D721Med (cell line): ENCODE measurements at regions not wholly inside any gene's neighbourhood (a gene's known extent, or its start where the extent isn't known, plus 50 kb on each side); places are given as distances from the start of the nearest gene placed in this dataset.

ENCODE experiments used
- DNase-seq: peaks from one replicate; pipeline ENCODE4 v3.0.0; 2011; ENCODE audit warnings: low spot score; ENCODE audit not compliant: insufficient read length
- FAIRE-seq: peaks from 2 replicates; lab custom pipeline; 2011; peaks lifted over from hg19 to GRCh38; lab: Jason Lieb, UNC
- CTCF ChIP-seq: IDR thresholded peaks from 2 replicates; pipeline ENCODE4 v1.5.1; 2012; ENCODE audit warnings: mild to moderate bottlenecking, control low read depth; ENCODE audit not compliant: insufficient read depth; ENCODE audit errors: missing control alignments

DNA sequence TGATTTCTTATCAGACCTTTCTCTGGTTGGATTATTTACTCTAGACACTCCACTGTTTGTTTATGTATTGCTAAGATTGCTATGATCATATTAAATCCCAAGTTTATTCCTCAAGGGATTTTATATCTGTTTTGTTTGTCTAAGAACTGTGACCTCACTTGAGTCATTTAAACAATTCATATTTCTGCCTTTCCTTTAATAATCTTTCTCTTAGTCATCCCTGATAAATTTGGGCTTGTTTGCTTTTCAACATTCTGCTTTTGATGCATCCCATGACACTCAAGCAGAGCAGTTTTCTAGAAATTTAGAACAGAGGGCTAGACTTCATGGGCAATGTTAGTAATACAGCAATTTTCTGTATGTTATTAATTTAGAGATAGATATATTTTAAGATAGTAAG is 231.6 kb upstream of the TNC start:
- FAIRE-seq (no peak), DNase-seq (no peak)
- no peak for TF ChIP-seq CTCF

GRCh38 chr9:115350548-115350947 is 232.6 kb upstream of the TNC start:
- TF ChIP-seq CTCF: no peak
- FAIRE-seq: no peak
- no peak for DNase-seq

- TF ChIP-seq CTCF: no peak
- DNase-seq (no peak), FAIRE-seq (no peak)
Measured at GRCh38 chr9:115353681-115354080, 235.7 kb upstream of the TNC start.

- no peak for TF ChIP-seq CTCF
- DNase-seq (no peak), FAIRE-seq (no peak)
Measured at GRCh38 chr9:115357821-115358220, 239.9 kb upstream of the TNC start.

DNA sequence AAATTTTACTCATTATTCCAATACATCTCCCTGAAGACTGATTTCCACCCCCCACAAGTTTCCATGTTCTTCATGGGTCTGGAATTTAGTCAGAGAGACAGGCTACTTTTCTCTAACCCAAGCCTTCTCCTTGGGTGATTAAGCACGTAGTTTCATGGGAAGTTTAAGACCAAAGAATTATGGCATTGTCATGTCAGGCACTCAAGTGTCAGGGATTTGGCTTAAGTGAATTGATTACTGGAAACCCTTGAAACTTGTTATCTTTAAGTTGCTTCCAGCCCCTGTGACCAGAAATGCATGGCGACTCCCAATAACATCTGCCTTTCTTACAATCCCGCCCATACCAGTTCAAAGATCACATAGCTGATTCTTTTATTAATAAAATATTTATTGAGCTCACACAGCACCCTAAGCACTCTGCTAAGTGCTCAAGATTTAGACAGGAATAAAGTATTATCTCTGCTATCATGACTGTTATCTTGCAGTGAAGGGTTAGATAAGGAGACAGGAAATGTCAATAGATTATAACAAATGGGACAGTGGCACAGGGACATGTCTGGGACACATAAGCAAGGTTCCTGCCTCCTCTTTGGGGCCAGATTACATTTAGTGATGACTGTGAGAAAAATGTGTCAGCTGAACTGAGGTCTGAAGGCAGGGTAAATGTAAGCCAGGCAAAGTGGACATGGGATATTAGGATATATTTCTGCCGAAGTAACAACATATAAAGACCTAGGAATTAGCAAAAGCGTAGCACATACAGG is 241.2 kb upstream of the TNC start:
- no peak for TF ChIP-seq CTCF
- FAIRE-seq (no peak), DNase-seq (no peak)

DNA sequence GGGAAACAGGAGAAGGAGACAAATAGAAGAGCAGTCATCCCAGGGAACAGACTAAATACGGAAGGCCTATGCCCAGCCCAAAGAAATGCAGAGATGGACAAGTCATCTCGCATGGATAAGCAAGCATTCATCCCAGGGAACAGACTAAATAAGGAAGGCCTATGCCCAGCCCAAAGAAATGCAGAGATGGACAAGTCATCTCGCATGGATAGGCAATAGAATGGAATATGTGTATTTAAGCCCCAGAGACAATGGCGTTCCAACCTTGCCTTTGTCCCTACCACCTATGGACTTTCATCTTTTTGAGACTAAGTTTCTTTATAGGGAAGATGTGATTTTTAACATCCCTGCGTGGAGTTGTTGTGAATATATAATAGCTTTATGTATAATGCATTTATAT is 242.2 kb upstream of the TNC start:
- FAIRE-seq: no peak
- DNase-seq: no peak
- TF ChIP-seq CTCF: no peak

DNA sequence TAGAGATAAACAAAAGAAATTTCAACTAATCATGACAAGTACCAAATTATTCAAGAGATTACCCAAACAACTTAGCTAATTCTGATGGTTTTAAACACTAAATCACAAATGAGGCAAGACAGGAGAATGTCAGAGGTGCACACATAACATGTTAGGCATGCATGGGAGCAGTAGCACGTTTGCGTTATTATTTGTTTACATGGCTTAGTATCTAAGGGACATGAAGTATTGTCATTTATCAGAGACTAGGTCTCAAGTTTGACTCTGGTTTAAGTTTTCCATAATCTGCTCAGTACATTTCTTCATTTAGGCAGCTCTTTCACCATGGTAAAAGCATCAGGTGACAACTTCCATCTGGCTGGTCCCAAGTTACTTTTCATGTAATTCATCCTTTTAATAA is 244.1 kb upstream of the TNC start:
- FAIRE-seq (no peak), DNase-seq (no peak)
- TF ChIP-seq CTCF: no peak
